Activated CD8-positive, alpha-beta memory T cell treated with anti-CD3 and anti-CD28 coated beads for 36 hours (primary cell): ENCODE measurements at regions not wholly inside any gene's neighbourhood (a gene's known extent, or its start where the extent isn't known, plus 50 kb on each side); places are given as distances from the start of the nearest gene placed in this dataset.

Source experiments
- CTCF ChIA-PET: fragments of 350-600 bp; sonication (Branson Sonifier 250); formaldehyde crosslinking; loops from one replicate; lab custom pipeline; 2021; ENCODE audit warnings: antibody characterized with exemption; lab: Charles Lee
- POLR2A ChIA-PET: fragments of 350-600 bp; sonication (Branson Sonifier 250); formaldehyde crosslinking; loops from one replicate; lab custom pipeline; 2021; ENCODE audit warnings: antibody characterized with exemption; lab: Charles Lee

GRCh38 chr2:153214337-153214736 is 264.2 kb downstream of the RPRM start:
- POLR2A ChIA-PET = no interaction called here
- CTCF ChIA-PET = no interaction called here

GRCh38 chr2:153213022-153213421 is 265.5 kb downstream of the RPRM start:
- ChIA-PET CTCF (no interaction called here), POLR2A (no interaction called here)

GRCh38 chr2:153197402-153198386 is 280.9 kb downstream of the RPRM start:
- ChIA-PET POLR2A (no interaction called here), CTCF (no interaction called here)

- POLR2A ChIA-PET = no interaction called here
- CTCF ChIA-PET = no interaction called here
Measured at GRCh38 chr2:153196378-153197058, 282.0 kb downstream of the RPRM start.

GRCh38 chr2:153195342-153195741 is 283.2 kb downstream of the RPRM start:
- ChIA-PET CTCF (no interaction called here), POLR2A (no interaction called here)

GRCh38 chr2:153189091-153189888 is 289.3 kb downstream of the RPRM start:
- CTCF ChIA-PET = no interaction called here
- POLR2A ChIA-PET = no interaction called here

DNA sequence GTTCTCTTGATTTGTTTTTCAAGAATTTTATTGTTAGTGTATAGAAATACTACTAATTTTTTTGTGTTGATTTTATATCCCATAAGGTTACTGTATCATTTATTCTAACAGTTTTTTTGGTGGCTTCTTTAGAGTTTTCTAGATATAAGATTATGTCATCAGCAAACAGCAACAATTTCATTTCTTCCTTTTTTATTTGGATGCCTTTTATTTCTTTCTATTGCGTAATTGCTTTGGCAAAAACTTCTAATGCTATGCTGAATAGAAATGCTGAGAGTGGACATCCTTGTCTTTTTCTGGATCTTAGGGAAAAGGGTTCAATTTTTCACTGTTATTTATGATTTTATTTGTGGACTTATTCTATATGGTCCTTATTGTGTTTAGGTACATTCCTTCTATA is 298.8 kb downstream of the RPRM start:
- ChIA-PET POLR2A (no interaction called here), CTCF (no interaction called here)

- ChIA-PET CTCF (no interaction called here), POLR2A (no interaction called here)
Measured at GRCh38 chr2:153169609-153170008, 309.0 kb downstream of the RPRM start.

- CTCF ChIA-PET = no interaction called here
- POLR2A ChIA-PET = no interaction called here
Measured at GRCh38 chr2:153165021-153165420, 313.5 kb downstream of the RPRM start.

DNA sequence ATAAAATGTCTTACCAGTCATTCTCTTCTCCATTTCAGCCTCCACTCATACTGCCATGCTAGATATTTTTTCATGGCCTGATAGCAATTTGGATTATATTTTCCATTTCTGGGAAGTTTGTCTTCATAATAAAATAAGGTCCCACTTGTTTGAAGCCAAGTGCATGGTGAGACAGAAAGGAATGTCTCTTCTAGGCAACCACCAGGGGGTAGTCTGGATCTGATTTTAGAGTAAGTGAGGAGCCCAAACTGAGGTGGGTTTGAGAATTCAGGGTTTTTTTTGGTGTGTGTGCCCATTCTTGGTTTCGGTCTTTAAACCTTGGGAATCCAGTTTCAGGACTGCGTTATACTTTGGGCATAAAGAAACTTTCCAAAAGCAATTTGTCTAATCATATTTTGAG is 315.5 kb downstream of the RPRM start:
- ChIA-PET CTCF (no interaction called here), POLR2A (no interaction called here)

GRCh38 chr2:153156743-153157142 is 321.8 kb downstream of the RPRM start:
- CTCF ChIA-PET = no interaction called here

GRCh38 chr2:153152036-153152435 is 326.5 kb downstream of the RPRM start:
- CTCF ChIA-PET = interaction anchor here (0.6 kb wide), 1 partner anchor 36 kb away, joined by 3 read pairs; no protein-coding TSS in a partner anchor
- POLR2A ChIA-PET = no interaction called here

More at GRCh38 chr2:153156743-153157142, 321.8 kb downstream of the RPRM start:
- POLR2A ChIA-PET = no interaction called here

DNA sequence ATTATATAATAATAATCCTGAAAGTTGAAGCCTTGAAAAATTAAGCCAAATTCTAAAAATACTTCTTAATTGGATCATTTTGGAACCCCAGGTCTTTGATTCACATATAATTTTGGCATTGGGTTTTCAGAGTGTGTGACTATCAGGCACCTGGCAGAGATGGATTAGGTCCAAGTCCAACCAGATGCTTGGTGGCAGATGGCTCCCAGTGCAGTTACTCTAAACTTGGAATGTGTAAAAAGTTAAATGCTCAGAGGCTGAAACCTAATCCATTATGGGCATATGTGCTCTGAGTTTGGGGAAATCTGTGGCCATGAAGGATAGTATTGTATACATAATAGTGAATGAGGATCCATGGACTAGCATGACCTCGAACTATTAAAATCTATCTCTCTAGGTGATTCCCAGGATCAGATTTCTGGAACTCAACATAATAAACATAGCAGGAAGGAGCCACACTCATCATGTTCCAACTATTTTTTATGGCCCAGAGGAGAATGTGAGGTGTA is 333.0 kb downstream of the RPRM start:
- POLR2A ChIA-PET = no interaction called here
- CTCF ChIA-PET = no interaction called here

DNA sequence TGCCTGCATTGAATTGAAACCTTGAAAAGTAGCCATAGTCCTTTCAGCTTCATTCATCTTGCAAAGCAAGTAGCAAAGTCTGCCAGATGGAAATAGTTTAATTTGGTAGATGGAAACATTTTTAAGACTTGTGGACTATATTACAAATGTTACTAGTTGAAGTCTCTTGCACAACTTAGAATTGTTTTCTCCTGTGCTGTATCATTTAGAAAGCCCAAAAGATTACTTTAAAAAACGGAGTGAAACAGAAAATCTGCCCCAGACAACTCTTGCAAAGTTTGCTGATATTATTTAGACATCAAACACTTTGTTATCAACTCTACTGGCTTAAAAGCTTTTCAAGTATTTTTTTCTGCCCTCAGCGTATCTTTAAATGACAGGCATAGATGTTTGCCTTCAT is 335.0 kb downstream of the RPRM start:
- CTCF ChIA-PET = no interaction called here
- POLR2A ChIA-PET = no interaction called here

DNA sequence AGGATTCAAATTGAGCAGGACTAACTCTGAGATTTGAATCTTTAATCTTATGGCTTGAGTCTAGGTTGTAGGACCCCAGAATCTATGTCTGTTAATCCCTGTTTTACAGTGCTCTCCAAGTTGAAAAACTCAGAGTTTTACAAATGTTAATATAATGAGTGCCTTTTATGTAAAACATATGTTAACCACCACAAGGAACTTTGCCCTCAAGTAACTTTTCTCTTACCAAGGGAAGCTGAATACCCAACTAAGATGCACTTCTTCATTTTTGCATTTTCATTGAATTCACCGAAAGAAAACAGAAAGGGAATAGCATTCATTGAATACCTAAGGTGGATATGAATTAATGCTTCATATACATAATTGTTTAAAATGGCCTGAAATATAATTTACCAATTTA is 338.1 kb downstream of the RPRM start:
- ChIA-PET CTCF (no interaction called here), POLR2A (no interaction called here)

DNA sequence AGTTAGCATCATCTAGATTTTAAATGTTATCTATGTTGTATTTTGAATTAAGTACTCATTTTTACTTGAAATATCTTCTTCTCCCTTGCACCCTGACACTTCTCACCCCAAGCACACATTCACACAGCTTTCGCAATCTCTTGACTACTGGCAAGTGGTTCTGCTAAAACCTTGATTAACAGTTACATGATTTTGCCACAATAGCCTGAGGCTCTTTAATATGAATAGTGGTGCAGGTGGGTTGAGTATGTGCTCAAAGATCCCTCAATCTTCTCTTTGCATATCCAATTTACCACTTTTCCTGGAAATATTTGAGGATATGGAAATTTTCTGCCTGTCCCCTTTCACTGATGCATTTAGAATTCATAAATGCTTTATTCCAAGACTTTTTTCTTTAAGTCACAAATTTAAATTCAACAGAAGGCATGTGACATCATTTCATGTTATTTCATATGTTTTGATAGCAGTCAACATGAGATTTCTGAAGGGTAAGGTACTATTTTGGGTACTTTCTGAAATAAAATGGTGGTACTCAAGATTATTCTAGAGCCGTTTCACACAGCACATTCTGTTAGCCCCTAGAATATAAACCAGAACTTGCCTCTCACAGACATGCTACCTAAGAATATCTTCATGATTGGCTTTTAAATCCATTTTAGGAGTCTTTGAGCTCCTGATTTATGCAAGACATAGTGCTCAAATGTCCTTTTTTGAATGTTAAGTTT is 339.7 kb downstream of the RPRM start:
- CTCF ChIA-PET = no interaction called here
- POLR2A ChIA-PET = no interaction called here

GRCh38 chr2:153136216-153136615 is 342.3 kb downstream of the RPRM start:
- CTCF ChIA-PET = no interaction called here
- POLR2A ChIA-PET = no interaction called here

DNA sequence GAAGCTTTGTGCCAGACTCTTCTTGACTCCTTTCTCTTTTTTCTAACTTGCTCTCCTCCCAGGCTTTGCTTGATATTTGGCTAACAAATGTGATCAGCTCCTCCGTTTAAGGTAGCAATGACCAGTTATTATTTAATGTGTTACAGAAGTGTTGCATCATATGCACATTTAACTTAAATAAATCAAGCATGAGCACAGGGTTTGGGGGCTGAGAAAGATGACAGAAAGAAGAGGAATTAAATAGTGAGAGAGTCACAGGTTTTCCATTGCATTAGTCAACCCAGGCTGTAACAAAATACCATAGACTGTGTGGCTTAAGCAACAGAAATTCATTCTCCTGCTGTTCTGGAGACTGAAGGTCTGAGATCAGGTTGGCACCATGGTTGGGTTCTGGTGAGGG is 343.8 kb downstream of the RPRM start:
- CTCF ChIA-PET = no interaction called here

GRCh38 chr2:153133716-153134115 is 344.8 kb downstream of the RPRM start:
- ChIA-PET POLR2A (no interaction called here), CTCF (no interaction called here)

More for the DNA sequence above, 343.8 kb downstream of the RPRM start:
- POLR2A ChIA-PET = no interaction called here
